Caki2 (cell line): ENCODE measurements at regions not wholly inside any gene's neighbourhood (a gene's known extent, or its start where the extent isn't known, plus 50 kb on each side); places are given as distances from the start of the nearest gene placed in this dataset.
A peak's percentile ranks its signal among the peaks of the same experiment; 100 is the strongest.
"Not testable (repeated sequence)": the region's sequence is repeated elsewhere in the genome, so short reads cannot be mapped to it uniquely, and the experiment has no call there.

Source experiments
- DNase-seq: peaks from one replicate; pipeline ENCODE4 v3.0.0-alpha.2; 2015; ENCODE audit warnings: low read depth
- in situ Hi-C: cut with HindIII; loops from 2 replicates; pipeline ENCODE4 v1.10.0; 2016; ENCODE audit warnings: low sequenced_read_pairs, low pct_unique_long_range_greater_than_20kb, mixed read lengths

DNA sequence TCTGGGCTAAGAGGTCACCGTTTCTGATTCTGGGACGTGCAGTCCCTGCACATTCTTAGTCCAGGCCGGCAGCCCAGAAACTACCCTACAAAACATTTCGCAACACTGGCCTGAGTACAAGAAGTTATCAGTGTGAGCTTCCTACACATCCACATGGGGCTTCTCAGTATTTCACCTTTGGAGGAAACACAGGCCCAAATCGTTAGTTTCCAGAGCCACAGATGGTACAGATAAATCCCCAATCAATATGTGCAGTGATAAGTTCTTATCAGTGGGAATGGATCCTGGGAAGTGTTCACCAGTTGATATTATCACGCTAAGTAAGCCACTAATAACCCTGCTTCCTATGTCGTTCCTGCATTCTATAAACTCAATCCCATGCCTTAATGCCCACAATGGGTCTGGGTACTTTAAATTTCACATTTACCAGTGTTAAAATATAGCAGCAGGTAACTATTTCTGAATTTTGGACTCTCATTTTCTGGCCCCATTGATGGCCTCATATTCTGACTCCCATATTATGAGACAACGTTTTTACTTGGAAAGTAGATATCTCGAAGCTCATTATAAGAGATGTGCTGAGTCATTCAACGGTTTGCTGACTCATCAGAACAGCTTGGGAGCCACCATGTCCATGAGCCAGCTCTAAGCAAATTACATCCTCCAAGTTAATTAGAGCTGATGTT, 370.2 kb upstream of the MAF start:
- DNase-seq: peak; percentile 25
- in situ Hi-C loops: no loop called here

DNA sequence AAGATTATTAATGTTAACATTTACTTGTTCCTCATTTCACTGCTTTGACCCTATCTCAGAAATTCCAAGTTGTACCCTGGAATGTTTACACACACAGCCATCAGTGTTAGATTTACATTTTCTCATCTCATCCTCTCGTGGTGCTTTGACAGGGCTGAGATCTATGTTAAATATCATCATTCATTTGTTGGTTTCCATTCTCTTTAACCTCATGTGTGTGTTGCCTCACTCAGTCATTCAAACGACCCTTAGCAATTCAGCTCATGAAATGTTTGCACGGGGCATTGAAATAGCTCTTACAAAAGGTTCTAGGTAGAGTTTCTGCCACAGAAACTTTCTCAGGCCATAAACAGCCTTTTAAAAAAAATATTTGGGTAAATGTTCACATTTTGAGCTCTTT, 369.6 kb upstream of the MAF start:
- DNase-seq: no peak
- in situ Hi-C loops: no loop called here

DNA sequence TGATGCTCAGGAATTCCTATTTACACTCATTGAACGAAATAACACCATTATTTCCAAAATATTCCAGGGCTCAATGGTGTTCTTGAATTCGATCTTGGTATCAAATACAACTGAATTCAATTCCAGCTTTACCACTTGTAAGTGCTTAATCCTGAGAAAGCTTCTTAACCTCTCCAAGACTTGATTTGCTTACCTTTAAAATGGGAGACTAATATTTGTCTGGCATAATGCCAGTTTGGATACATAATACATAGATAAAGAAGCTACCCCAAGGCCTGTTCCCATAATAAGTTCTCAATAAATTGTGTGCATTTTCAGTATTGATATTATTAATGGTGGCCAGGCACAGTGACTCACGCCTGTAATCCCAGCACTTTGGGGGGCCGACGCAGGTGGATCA, 368.9 kb upstream of the MAF start:
- in situ Hi-C loops: no loop called here
- DNase-seq: no peak

DNA sequence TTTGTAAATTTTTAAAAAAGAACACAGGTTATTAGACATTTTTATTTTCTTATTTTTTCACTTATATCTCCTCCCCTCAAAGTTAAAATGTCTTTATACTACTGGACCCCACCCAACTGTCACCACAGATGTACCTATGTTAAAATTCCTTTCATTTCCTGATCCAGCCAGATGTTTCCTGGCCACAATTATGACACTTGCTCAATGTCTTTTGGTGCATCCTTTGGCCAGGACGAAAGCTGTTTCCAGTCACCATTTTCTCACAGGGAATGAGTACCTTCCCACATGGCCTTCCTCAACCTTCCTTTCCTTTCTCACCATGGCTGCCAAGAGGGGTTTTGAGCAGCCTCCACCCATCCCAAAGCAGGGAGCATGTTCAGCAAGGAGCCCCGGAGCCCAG, 365.7 kb upstream of the MAF start:
- in situ Hi-C loops: no loop called here
- no peak for DNase-seq

DNA sequence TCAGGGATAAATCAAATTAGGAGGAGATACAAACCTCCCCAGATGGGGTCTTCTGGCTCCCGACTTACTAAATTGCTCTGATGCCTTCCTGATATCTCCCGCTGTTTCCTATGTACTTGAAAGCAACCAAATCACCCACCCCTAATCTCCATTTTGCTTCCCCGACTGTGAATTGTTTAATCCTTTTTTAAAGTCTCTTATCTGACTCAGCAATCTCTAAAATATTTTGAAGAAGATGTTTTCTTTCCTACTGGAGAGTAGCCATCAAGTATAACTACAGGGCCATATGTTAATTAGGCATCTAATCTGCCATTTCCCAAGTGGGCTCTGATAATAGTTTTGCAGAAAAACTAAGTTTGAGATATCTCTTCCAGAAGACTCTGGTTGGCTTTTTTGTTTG, 365.2 kb upstream of the MAF start:
- in situ Hi-C loops: no loop called here
- DNase-seq: no peak

DNA sequence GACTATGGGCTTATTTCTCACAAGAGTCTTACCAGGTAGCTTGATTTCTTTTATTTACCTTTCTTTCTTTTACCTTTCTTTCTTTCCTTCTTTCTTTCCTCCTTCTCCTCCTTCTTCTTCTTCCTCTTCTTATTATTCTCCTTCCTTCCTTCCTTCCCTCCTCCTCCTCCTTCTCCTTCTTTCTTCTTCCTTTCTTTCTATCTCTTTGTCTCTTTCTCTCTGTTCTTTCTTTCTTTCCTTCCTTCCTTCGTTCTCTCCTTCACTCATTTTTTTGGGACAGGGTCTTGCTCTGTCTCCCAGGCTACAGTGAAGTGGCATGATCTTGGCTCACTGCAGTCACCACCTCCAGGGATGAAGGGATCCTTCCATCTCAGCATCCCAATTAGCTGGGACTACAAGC, 363.6 kb upstream of the MAF start:
- in situ Hi-C loops: no loop called here
- DNase-seq: no peak

DNA sequence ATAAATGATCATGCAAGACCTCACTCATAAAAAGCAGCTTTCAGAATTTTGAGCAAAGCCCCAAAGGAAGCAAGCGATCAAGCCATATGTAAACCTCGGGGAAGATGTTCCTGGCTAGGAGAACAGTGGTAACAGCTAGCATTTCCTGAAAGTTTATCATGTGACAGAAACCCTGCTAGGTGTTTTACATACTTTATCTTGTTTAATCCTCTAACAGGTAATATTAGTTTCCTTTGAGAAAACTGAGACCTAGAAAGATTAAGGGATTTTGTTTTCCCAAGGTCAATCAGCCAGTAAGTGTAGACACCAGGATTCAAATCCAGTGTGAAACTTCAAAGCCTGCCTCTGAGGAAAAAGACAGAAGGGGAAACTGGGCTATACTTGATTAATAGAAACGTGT, 362.4 kb upstream of the MAF start:
- in situ Hi-C loops: no loop called here
- no peak for DNase-seq

DNA sequence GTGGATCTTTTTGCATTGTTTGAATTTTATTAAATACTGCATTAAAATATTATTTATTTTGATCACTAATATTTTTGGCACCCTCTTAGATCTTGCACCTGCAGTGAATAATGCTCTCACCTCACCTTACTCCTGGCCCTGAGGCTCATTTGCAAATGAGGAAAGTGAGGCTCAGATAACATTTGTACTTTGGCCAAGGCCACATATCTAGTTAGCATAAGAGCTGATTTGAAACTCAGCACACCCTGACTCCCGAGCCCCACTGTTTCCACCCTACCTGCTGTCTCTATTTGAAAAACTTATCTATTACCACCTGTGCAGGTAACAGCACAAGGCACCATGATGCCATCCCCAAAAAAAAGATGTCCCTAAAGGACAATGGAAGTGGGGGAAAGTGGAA, 358.7 kb upstream of the MAF start:
- in situ Hi-C loops: no loop called here
- DNase-seq: no peak

DNA sequence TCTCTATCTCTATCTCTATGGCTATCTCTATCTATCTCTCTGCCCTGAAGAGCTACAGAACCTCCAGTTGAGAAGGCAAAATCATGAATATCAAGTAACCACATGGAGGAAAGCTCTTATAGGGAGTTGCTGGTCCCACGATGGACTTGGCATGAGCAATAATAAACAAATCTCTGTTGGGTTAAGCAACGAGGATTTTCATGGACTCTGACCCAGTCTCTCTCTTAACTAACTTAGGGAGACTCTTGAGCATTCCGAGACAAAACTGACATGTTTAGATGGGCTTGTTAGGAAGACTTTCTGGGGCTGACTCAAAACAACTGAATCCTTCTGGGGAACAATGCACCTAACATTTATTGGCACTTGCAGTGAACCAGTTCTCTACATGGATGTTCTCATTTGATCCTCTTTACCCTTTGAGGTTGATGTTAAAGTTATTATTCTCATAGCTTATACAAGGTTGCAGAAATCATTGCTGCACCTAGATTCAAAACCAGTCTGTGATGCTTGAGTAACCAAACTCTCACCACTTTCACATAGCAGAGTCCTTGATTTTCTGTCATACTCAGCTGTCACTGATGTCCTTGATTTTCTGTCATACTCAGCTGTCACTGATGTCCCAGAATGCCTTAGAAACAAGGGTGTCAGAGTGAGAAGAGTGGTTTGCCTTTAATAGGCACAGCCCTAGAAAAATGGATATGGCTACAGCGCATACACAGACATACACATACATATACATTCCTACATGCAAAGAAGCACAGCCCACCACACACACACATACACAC, 354.6 kb upstream of the MAF start:
- in situ Hi-C loops: no loop called here
- DNase-seq: no peak

DNA sequence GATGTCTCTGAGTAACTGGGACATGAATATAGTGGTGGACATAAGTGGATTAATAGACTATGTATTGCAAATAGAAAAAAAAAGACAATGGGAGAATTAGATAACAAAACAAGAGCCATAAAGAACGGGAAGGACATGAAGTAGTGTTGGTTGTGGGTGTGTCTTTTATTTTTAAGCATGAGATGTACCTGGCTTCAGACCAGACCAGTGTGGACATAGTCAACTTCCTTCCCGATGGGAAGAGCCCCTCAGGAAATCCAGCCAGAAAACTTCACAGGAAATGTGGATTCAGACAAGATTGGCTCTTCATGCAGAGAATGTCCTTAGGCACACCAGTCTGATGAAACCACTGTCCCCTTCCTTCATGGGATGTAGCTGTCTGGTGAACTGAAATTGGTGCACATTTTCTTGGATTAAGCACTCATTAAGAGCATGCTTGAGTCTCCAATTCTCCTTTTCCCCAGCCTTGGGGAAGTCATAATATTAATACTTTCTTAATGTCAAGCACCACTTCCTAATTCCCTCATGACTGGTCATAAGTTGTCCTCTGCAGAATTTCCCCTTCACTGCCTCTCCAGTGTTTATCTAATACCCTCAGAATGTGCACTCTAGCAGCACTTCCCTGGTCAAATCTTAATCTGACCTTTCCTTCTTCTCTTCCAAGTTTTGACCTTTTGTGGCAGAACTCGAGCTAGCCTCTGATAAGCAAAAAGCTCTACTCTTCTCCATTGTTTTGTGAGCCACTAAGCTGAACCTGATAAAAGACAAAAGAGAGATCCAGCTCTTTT, 350.6 kb upstream of the MAF start:
- no peak for DNase-seq

DNA sequence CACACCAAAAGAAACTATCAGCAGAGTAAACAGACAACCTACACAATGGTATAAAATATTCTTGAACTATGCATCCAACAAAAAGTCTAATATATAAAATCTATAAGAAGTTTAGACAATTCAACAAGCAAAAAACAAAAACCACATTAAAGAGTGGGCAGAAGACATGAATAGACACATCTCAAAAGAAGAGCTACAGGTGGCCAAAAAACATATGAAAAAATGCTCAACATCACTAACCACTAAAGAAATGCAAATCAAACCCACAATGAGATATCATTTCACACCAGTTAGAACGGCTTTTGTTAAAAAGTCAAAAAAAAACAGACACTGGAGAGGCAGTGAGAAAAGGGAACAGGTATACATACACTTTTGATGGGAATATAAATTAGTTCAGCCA, 348.9 kb upstream of the MAF start:
- in situ Hi-C loops: no loop called here

More for the DNA sequence above, 350.6 kb upstream of the MAF start:
- in situ Hi-C loops: no loop called here

DNA sequence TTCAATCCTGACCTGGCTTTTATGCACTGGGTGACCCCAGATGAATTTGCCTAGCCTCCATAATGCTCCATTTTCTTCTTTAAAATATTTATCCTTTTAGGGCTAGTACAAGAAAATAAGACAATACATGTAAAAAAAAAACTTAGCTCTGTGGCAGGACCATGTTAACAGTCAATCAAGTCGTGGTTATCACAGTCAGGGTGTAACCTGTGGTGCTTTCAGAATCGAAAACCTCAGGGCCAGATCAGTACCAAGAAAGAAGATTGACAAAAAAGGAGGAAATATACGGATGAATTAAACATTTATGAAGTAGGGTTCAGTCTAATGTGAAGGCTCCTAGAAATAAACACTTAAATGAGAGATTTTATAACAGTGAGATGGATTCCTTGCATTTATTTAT, 347.2 kb upstream of the MAF start:
- no peak for DNase-seq
- in situ Hi-C loops: no loop called here

More for the DNA sequence above, 348.9 kb upstream of the MAF start:
- DNase-seq: no peak

DNA sequence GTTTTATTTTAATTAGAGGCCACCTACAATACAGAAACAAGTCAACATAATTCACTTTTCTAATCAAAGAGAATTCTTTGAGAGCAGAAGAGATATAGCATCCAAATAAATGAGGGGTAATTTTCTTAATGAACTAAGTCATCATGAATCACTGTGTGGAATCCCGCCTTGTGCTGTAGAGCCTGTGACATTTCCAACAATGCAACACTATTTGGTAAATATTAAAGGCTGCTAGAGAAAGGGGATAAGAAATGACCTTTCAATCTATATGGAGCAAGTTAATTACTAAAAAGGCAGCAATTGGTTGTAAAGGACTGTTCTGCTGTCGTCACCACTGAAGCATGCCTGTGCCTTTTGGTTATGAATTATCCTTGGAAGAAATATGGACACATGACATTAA, 345.7 kb upstream of the MAF start:
- DNase-seq: no peak
- in situ Hi-C loops: no loop called here

DNA sequence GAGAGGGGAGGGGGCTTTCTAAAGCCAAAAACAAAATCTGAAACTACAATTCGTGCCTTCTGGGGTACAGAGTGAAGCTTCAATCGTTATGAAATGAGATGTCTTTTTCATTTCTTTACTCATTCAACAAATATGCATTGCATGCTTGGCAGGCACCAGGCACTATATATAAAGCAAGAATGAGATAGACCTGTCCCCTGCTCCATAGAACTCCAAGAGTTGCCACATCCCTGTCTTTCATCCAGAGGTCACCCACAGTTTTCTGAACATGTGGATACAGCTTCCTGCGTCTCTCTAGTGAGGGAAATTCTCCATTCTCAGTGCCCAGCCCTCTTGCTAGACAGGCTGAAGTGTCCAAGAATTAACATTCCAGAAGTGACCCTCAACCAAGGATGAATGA, 343.2 kb upstream of the MAF start:
- no peak for DNase-seq
- in situ Hi-C loops: no loop called here

DNA sequence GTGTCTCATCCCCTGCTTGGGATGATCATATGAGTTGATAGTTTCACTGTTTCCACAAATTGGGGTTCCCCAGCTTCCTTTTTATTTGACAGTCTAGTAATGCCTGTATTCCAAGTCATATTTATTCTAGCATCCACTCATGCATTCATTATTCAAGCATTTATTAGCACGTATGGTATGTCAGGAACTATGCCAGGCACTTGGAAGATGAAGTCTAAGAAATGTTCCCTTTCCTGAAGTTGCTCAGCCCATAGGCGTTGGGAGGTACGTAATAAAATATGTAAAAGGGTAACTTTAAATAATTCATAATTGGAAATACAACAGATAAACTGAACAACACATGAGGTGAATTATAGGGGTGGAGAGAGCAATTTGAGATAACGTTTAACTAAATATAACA, 338.0 kb upstream of the MAF start:
- DNase-seq: no peak
- in situ Hi-C loops: no loop called here

DNA sequence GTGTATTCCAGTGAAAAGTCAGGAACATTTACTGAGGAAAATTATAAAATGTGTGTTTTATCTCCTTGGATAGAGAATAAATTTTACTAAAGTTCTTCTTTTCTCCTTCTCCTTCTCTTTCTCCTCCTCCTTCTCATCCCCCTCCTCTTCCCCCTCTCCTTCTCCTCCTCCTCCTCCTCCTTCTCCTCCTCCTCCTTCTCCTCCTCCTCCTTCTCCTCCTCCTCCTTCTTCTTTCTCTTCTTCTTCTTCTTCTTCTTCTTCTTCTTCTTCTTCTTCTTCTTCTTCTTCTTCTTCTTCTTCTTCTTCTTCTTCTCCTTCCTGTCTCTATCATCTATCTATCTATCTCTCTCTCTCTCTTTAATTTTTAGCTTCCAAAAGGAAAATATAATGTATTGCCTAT, 337.1 kb upstream of the MAF start:
- DNase-seq, in situ Hi-C loops: not testable (repeated sequence)

DNA sequence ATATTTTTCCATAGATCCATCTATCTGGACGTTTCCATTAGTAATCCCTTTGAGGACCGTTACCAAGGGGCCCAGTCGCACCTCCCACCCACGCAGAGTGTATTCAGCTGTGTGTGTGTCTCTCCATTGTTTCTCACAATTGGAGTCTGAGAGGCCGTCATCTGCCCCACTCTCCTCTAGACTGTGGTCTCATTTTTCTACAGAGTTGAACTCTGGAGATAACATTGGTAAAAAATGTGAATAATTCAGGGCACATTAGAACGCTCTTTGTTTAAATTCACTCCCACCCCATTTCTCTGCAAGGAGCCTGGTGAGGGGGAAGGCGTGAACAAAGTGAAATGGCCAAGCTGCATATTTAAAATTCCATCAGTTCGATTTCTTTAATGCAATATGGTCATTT, 333.1 kb upstream of the MAF start:
- in situ Hi-C loops: no loop called here
- no peak for DNase-seq

DNA sequence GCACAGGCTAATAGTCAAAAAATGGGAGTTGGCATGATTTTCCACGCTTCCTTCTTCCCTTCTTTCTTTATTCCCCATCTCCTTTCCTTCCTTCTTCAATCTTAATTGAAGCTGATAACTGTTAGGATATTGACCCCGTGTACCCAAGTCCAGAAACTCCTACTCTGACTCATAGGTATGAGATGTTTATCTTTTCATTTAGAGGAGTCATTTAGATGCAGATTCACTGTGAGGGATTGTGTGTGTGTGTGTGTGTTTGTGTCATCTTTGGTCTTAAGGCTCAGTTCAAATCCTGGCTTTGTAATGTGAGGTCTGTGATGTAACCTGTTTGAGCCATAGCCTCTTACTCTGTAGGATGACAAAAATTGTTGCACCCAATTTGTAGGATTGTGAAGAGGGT, 332.0 kb upstream of the MAF start:
- DNase-seq: peak; percentile 30
- in situ Hi-C loops: no loop called here

DNA sequence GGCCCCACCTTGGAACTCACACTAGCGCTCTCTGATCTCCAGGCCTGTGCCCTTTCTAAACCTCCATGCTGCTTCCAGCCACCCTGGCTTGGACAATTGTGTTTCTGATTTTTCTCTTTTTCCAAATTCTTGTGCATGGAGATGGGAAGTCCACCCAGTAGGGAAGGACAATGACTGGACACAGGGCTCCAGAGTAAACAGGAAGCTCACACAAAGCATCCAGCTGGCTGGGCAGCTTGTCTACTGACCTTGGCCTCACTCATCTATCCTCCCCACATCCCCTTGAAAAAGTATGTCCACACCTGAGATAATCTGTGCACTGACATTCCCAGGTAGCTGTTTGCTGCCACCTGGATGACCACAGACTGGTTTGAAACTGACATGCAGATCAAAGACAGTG, 331.2 kb upstream of the MAF start:
- in situ Hi-C loops: no loop called here
- no peak for DNase-seq
